GM12878 (cell line): ENCODE measurements at regions not wholly inside any gene's neighbourhood (a gene's known extent, or its start where the extent isn't known, plus 50 kb on each side); places are given as distances from the start of the nearest gene placed in this dataset.

ENCODE experiments used
- ATAC-seq: fragments of 200-7000 bp; cut with Tn5 transposase; 3 replicates; pipeline ENCODE4 v1.9.1; 2020; ENCODE audit warnings: mild to moderate bottlenecking, moderate library complexity
- BruUV-seq: library from RNA; stranded (reverse); fragments of 400-500 nt; replicated peaks from 2 replicates; lab custom pipeline; 2021; lab: Mats Ljungman, UMichigan
- CTCF ChIA-PET: fragments of 300-600 bp; sonication (Branson Sonifier 250); formaldehyde crosslinking; extraction: SDS; loops from one replicate; lab custom pipeline; 2021; ENCODE audit warnings: inconsistent platforms; lab: Yijun Ruan, JAX
- POLR2A ChIA-PET: fragments of 350-600 bp; formaldehyde crosslinking; extraction: SDS; loops from one replicate; lab custom pipeline; 2021; ENCODE audit warnings: inconsistent platforms; lab: Charles Lee
- RAD21 ChIA-PET: fragments of 300-600 bp; sonication (Branson Sonifier 250); formaldehyde crosslinking; loops from one replicate; lab custom pipeline; 2023; ENCODE audit warnings: antibody characterized with exemption; ENCODE audit not compliant: unreplicated experiment; lab: Charles Lee
- SMC1A ChIA-PET: fragments of 300-600 bp; sonication (Branson Sonifier 250); formaldehyde crosslinking; loops from one replicate; lab custom pipeline; 2023; ENCODE audit not compliant: unreplicated experiment, uncharacterized antibody; lab: Charles Lee
- DNase-seq: peaks from one replicate; pipeline ENCODE4 v3.0.0-alpha.2; 2011; ENCODE audit warnings: low read depth, low spot score
- FAIRE-seq: peaks from 3 replicates; lab custom pipeline; 2011; peaks lifted over from hg19 to GRCh38; lab: Jason Lieb, UNC
- H2AFZ ChIP-seq: 2 replicates; pipeline ENCODE4 v1.6.0; 2011; ENCODE audit warnings: low read depth, low read length, control low read depth; ENCODE audit not compliant: control insufficient read depth
- H3K27ac ChIP-seq: 2 replicates; pipeline ENCODE4 v1.5.1; 2011; ENCODE audit warnings: control low read depth; ENCODE audit not compliant: control insufficient read depth, insufficient read depth
- H3K27me3 ChIP-seq, 2 experiments: replicated peaks in 1 of 2; 2 replicates each; pipeline versions ENCODE4 v1.6.0 to v1.6.1; 2011; ENCODE audit warnings: low read length in 1 of 2; ENCODE audit not compliant: control insufficient read depth in 2 of 2, insufficient read depth in 2 of 2
- H3K36me3 ChIP-seq, 2 experiments: 2 replicates each; pipeline ENCODE4 v1.5.1; 2011; ENCODE audit warnings: low read length in 1 of 2; ENCODE audit not compliant: control insufficient read depth in 2 of 2, insufficient read depth in 2 of 2
- H3K4me1 ChIP-seq: 2 replicates; pipeline ENCODE4 v1.6.1; 2011; ENCODE audit warnings: mild to moderate bottlenecking, low read length, moderate library complexity, mixed read lengths; ENCODE audit not compliant: control insufficient read depth, insufficient read depth
- H3K4me2 ChIP-seq: 2 replicates; pipeline ENCODE4 v1.6.0; 2011; ENCODE audit warnings: control low read depth; ENCODE audit not compliant: control insufficient read depth, insufficient read depth
- H3K4me3 ChIP-seq: fragments of 200-600 bp; sonication (generic); 2 replicates; pipeline ENCODE4 v1.5.1; 2016
- H3K79me2 ChIP-seq: 2 replicates; pipeline ENCODE4 v1.6.0; 2011; ENCODE audit warnings: low read length; ENCODE audit not compliant: control insufficient read depth, insufficient read depth
- H3K9ac ChIP-seq: 2 replicates; pipeline ENCODE4 v1.8.0; 2011; ENCODE audit warnings: low read length, control low read depth, mixed read lengths; ENCODE audit not compliant: control insufficient read depth, insufficient read depth
- H3K9me3 ChIP-seq: replicated peaks from 3 replicates; pipeline ENCODE4 v1.5.1; 2011; ENCODE audit warnings: mild to moderate bottlenecking, low read length; ENCODE audit not compliant: control insufficient read depth, insufficient read depth
- H4K20me1 ChIP-seq: 2 replicates; pipeline ENCODE4 v1.6.0; 2011; ENCODE audit not compliant: control insufficient read depth, insufficient read depth
- BACH1 ChIP-seq: fragments of 450-650 bp; IDR thresholded peaks from 2 replicates; pipeline ENCODE4 v1.6.1; 2017; ENCODE audit warnings: mild to moderate bottlenecking, borderline replicate concordance
- FOS ChIP-seq: IDR thresholded peaks from 3 replicates; pipeline ENCODE4 v1.6.1; 2011; ENCODE audit warnings: borderline replicate concordance; ENCODE audit not compliant: insufficient read length; ENCODE audit errors: extremely low read depth
- IKZF2 ChIP-seq, 2 experiments: fragments of 450-650 bp; IDR thresholded peaks; 2 replicates each; pipeline ENCODE4 v1.6.1; 2017; ENCODE audit warnings: mild to moderate bottlenecking in 2 of 2, moderate library complexity in 2 of 2
- JUND ChIP-seq: IDR thresholded peaks from 2 replicates; pipeline ENCODE4 v1.6.1; 2012; ENCODE audit warnings: low read depth, mild to moderate bottlenecking, low read length, improper control_type of control experiment, moderate library complexity
- WGBS: methylation state at CpG from one replicate; pipeline ENCODE4 v1.1.6; 2016; ENCODE audit warnings: low lambda C conversion rate; ENCODE audit not compliant: insufficient replicate concordance, insufficient coverage; ENCODE audit errors: missing lambda C conversion rate; 5-methylcytosine and 5-hydroxymethylcytosine counted together
- in situ Hi-C: fragments of 300-500 bp; cut with MboI; formaldehyde crosslinking; loops from 9 replicates; pipeline ENCODE4 v1.14.3; 2018; ENCODE audit warnings: mixed read lengths
- intact Hi-C: fragments of 100-400 bp; cut with micrococcal nuclease; formaldehyde crosslinking; loops from one replicate; pipeline ENCODE4 v1.14.2; 2022; ENCODE audit not compliant: unreplicated experiment
- TF ChIP-seq, protein P1 (sequence below): IDR thresholded peaks from 2 replicates; pipeline ENCODE4 v1.6.1; 2012; ENCODE audit warnings: mild to moderate bottlenecking, low read depth, low read length
- TF ChIP-seq, protein P2 (sequence below): fragments of 450-650 bp; formaldehyde crosslinking; IDR thresholded peaks from 2 replicates; pipeline ENCODE4 v1.5.0; 2022; ENCODE audit warnings: mild to moderate bottlenecking, missing genetic modification characterization

DNA sequence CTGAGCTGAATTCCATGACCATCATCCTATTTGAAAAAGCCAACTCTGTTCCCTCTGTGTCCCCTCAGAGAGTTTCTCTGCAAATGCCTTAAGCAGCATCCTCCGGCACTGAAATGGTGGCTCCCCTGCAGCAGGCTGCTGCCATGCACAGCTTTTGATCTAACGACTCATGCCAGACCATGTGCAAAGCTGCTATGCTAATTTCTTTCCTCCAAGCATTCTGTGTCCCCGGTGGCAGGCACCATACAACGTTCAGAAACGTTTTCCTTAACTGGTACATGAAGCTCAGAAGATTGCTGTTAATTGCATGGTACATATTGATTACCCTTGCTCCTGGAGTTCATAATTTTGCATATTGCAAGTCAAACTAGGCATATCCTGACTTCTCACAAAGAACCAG lies 336.8 kb downstream of the RBM43 start:
- no peak for FAIRE-seq

More for the DNA sequence above, 336.8 kb downstream of the RBM43 start:
- ChIA-PET RAD21 (no interaction called here), CTCF (interaction anchor here (0.8 kb wide), 1 partner anchor 13 kb away, joined by 4 read pairs; no protein-coding TSS in a partner anchor), POLR2A (no interaction called here), SMC1A (interaction anchor here (1.1 to 1.2 kb wide), 2 partner anchors 10 to 525 kb away, joined by 3 to 4 read pairs; no protein-coding TSS in a partner anchor)
- H3K36me3 ChIP-seq = no peaks in the 10 kb centered on the region
- in situ Hi-C loops (no loop called here), intact Hi-C loops (no loop called here)
- no peaks in the 10 kb centered on the region for H3K4me1 ChIP-seq
- BruUV-seq = no TSS peak
- no peaks in the 10 kb centered on the region for H3K9me3 ChIP-seq
- H3K4me3 ChIP-seq = no peak overlapping the region
- H3K27me3 ChIP-seq = no peaks in the 10 kb centered on the region; a peak in 1 of 4 replicates
- H3K9ac ChIP-seq = no peak overlapping the region
- no peaks in the 10 kb centered on the region for H3K79me2 ChIP-seq
- ATAC-seq (no peak), DNase-seq (no peak)
- TF ChIP-seq BACH1 = no peak
- TF ChIP-seq, protein P1, sequence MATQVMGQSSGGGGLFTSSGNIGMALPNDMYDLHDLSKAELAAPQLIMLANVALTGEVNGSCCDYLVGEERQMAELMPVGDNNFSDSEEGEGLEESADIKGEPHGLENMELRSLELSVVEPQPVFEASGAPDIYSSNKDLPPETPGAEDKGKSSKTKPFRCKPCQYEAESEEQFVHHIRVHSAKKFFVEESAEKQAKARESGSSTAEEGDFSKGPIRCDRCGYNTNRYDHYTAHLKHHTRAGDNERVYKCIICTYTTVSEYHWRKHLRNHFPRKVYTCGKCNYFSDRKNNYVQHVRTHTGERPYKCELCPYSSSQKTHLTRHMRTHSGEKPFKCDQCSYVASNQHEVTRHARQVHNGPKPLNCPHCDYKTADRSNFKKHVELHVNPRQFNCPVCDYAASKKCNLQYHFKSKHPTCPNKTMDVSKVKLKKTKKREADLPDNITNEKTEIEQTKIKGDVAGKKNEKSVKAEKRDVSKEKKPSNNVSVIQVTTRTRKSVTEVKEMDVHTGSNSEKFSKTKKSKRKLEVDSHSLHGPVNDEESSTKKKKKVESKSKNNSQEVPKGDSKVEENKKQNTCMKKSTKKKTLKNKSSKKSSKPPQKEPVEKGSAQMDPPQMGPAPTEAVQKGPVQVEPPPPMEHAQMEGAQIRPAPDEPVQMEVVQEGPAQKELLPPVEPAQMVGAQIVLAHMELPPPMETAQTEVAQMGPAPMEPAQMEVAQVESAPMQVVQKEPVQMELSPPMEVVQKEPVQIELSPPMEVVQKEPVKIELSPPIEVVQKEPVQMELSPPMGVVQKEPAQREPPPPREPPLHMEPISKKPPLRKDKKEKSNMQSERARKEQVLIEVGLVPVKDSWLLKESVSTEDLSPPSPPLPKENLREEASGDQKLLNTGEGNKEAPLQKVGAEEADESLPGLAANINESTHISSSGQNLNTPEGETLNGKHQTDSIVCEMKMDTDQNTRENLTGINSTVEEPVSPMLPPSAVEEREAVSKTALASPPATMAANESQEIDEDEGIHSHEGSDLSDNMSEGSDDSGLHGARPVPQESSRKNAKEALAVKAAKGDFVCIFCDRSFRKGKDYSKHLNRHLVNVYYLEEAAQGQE = no peak
- TF ChIP-seq, protein P2, sequence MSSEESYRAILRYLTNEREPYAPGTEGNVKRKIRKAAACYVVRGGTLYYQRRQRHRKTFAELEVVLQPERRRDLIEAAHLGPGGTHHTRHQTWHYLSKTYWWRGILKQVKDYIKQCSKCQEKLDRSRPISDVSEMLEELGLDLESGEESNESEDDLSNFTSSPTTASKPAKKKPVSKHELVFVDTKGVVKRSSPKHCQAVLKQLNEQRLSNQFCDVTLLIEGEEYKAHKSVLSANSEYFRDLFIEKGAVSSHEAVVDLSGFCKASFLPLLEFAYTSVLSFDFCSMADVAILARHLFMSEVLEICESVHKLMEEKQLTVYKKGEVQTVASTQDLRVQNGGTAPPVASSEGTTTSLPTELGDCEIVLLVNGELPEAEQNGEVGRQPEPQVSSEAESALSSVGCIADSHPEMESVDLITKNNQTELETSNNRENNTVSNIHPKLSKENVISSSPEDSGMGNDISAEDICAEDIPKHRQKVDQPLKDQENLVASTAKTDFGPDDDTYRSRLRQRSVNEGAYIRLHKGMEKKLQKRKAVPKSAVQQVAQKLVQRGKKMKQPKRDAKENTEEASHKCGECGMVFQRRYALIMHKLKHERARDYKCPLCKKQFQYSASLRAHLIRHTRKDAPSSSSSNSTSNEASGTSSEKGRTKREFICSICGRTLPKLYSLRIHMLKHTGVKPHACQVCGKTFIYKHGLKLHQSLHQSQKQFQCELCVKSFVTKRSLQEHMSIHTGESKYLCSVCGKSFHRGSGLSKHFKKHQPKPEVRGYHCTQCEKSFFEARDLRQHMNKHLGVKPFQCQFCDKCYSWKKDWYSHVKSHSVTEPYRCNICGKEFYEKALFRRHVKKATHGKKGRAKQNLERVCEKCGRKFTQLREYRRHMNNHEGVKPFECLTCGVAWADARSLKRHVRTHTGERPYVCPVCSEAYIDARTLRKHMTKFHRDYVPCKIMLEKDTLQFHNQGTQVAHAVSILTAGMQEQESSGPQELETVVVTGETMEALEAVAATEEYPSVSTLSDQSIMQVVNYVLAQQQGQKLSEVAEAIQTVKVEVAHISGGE (CRISPR knock-in tag) = no peak
- no peak for TF ChIP-seq IKZF2 (IDR thresholded peaks at IDR 0.05)
- TF ChIP-seq JUND = no peak
- TF ChIP-seq FOS = no peak
- no peak overlapping the region for H2AFZ ChIP-seq
- H3K27ac ChIP-seq = no peak overlapping the region
- no peaks in the 10 kb centered on the region for H4K20me1 ChIP-seq
- H3K4me2 ChIP-seq = no peak overlapping the region
- WGBS = 16% methylated on average over 5 of the region's 5 CpGs
